ENCODE measurements at regions not wholly inside any gene's neighbourhood (a gene's known extent, or its start where the extent isn't known, plus 50 kb on each side); places are given as distances from the start of the nearest gene placed in this dataset.

GRCh38 chr6:78525976-78526375 lies 341.4 kb upstream of the IRAK1BP1 start:
- no peak for DNase-seq
- TF ChIP-seq CTCF (IDR thresholded peaks at IDR 0.05), result no peak
- H3K9me3 Mint-ChIP-seq, result no peaks in the 10 kb centered on the region
- no peak overlapping the region for H3K27ac Mint-ChIP-seq
- H3K4me1 Mint-ChIP-seq, result no peaks in the 10 kb centered on the region
- no peak overlapping the region for H3K4me3 Mint-ChIP-seq
- H3K27me3 Mint-ChIP-seq (ENCODE audit: low read depth, poor library complexity), result peaks cover 12% of the 10 kb centered on the region
- H3K36me3 Mint-ChIP-seq (ENCODE audit: low read depth), result no peaks in the 10 kb centered on the region

GRCh38 chr6:78526432-78526831 lies 340.9 kb upstream of the IRAK1BP1 start:
- Mint-ChIP-seq H3K9me3 (no peaks in the 10 kb centered on the region), H3K27me3 (ENCODE audit: low read depth, poor library complexity) (peaks cover 12% of the 10 kb centered on the region), H3K4me3 (no peak overlapping the region), H3K27ac (no peak overlapping the region), H3K36me3 (ENCODE audit: low read depth) (no peaks in the 10 kb centered on the region), H3K4me1 (no peaks in the 10 kb centered on the region)
- TF ChIP-seq CTCF (IDR thresholded peaks at IDR 0.05), result no peak
- DNase-seq, result no peak

GRCh38 chr6:78528926-78529325 lies 338.4 kb upstream of the IRAK1BP1 start:
- peaks cover 12% of the 10 kb centered on the region for H3K27me3 Mint-ChIP-seq (ENCODE audit: low read depth, poor library complexity)
- no peak for TF ChIP-seq CTCF (IDR thresholded peaks at IDR 0.05)
- no peaks in the 10 kb centered on the region for H3K36me3 Mint-ChIP-seq (ENCODE audit: low read depth)
- no peak overlapping the region for H3K4me3 Mint-ChIP-seq
- DNase-seq, result no peak
- no peak overlapping the region for H3K27ac Mint-ChIP-seq
- no peaks in the 10 kb centered on the region for H3K4me1 Mint-ChIP-seq
- no peaks in the 10 kb centered on the region for H3K9me3 Mint-ChIP-seq

GRCh38 chr6:78530208-78530607 lies 337.1 kb upstream of the IRAK1BP1 start:
- H3K36me3 Mint-ChIP-seq (ENCODE audit: low read depth), result no peaks in the 10 kb centered on the region
- H3K4me3 Mint-ChIP-seq, result no peak overlapping the region
- H3K4me1 Mint-ChIP-seq, result no peaks in the 10 kb centered on the region
- DNase-seq, result peak; percentile 14
- no peaks in the 10 kb centered on the region for H3K9me3 Mint-ChIP-seq
- peaks cover 12% of the 10 kb centered on the region for H3K27me3 Mint-ChIP-seq (ENCODE audit: low read depth, poor library complexity)
- TF ChIP-seq CTCF (IDR thresholded peaks at IDR 0.05), result no peak
- H3K27ac Mint-ChIP-seq, result no peak overlapping the region

- no peaks in the 10 kb centered on the region for H3K36me3 Mint-ChIP-seq (ENCODE audit: low read depth)
- no peak for TF ChIP-seq CTCF (IDR thresholded peaks at IDR 0.05)
- H3K27ac Mint-ChIP-seq, result no peak overlapping the region
- H3K4me1 Mint-ChIP-seq, result no peaks in the 10 kb centered on the region
- DNase-seq, result no peak
- no peak overlapping the region for H3K4me3 Mint-ChIP-seq
- H3K9me3 Mint-ChIP-seq, result no peaks in the 10 kb centered on the region
- peaks cover 9% of the 10 kb centered on the region for H3K27me3 Mint-ChIP-seq (ENCODE audit: low read depth, poor library complexity)
These were observed 333.9 kb upstream of the IRAK1BP1 start for GRCh38 chr6:78533426-78533825.

- no peaks in the 10 kb centered on the region for H3K4me1 Mint-ChIP-seq
- no peak overlapping the region for H3K4me3 Mint-ChIP-seq
- H3K27ac Mint-ChIP-seq, result no peak overlapping the region
- H3K36me3 Mint-ChIP-seq (ENCODE audit: low read depth), result no peaks in the 10 kb centered on the region
- no peak for DNase-seq
- TF ChIP-seq CTCF (IDR thresholded peaks at IDR 0.05), result no peak
- peaks cover 9% of the 10 kb centered on the region for H3K27me3 Mint-ChIP-seq (ENCODE audit: low read depth, poor library complexity)
- H3K9me3 Mint-ChIP-seq, result no peaks in the 10 kb centered on the region
These were observed 333.5 kb upstream of the IRAK1BP1 start for GRCh38 chr6:78533876-78534275.
